Lower lobe of right lung (tissue), 2 donors: ENCODE measurements at regions not wholly inside any gene's neighbourhood (a gene's known extent, or its start where the extent isn't known, plus 50 kb on each side); places are given as distances from the start of the nearest gene placed in this dataset.

Experiments used
- ATAC-seq, 2 donors: fragments of 200-7000 bp; cut with Tn5 transposase; one replicate each; pipeline ENCODE4 v1.9.1; 2020 to 2022; ENCODE audit warnings: mild to moderate bottlenecking in 2 of 2, moderate library complexity in 2 of 2
- DNase-seq: peaks from one replicate; pipeline ENCODE4 v3.0.0-alpha.2; 2020
- H3K27ac ChIP-seq: fragments of 200-600 bp; one replicate; pipeline ENCODE4 v1.8.0; 2022
- H3K27me3 ChIP-seq: fragments of 200-600 bp; one replicate; pipeline ENCODE4 v1.8.0; 2022; ENCODE audit warnings: low read depth
- H3K36me3 ChIP-seq: fragments of 200-600 bp; one replicate; pipeline ENCODE4 v1.8.0; 2022; ENCODE audit warnings: mild to moderate bottlenecking
- H3K4me1 ChIP-seq: fragments of 200-600 bp; one replicate; pipeline ENCODE4 v1.8.0; 2022
- H3K4me3 ChIP-seq: fragments of 200-600 bp; one replicate; pipeline ENCODE4 v1.8.0; 2022; ENCODE audit warnings: mild to moderate bottlenecking
- H3K9me3 ChIP-seq: fragments of 200-600 bp; one replicate; pipeline ENCODE4 v1.8.0; 2022
- CTCF ChIP-seq: fragments of 200-600 bp; IDR thresholded peaks from one replicate; pipeline ENCODE4 v1.8.0; 2022; ENCODE audit warnings: antibody characterized with exemption, mild to moderate bottlenecking
- intact Hi-C: fragments of 100-400 bp; cut with DNase I; formaldehyde crosslinking; loops from one replicate; pipeline ENCODE4 v1.11.0; 2022
- donor health status: DM: no; HTN: yes; CAD: no; lungs with severe emphysema.

- TF ChIP-seq CTCF = no peak
- H3K27ac ChIP-seq = no peak overlapping the region
- DNase-seq (no peak), ATAC-seq (no peak)
- H3K9me3 ChIP-seq = no peaks in the 10 kb centered on the region
- H3K27me3 ChIP-seq = no peaks in the 10 kb centered on the region
- H3K4me1 ChIP-seq = no peaks in the 10 kb centered on the region
- intact Hi-C loops = no loop called here
- no peaks in the 10 kb centered on the region for H3K36me3 ChIP-seq
- no peak overlapping the region for H3K4me3 ChIP-seq
These were observed 127.1 kb downstream of the SEMA6D start for GRCh38 chr15:47844437-47844836.

- Histone ChIP-seq H3K36me3 (no peaks in the 10 kb centered on the region), H3K9me3 (no peaks in the 10 kb centered on the region), H3K4me1 (no peaks in the 10 kb centered on the region), H3K27me3 (no peaks in the 10 kb centered on the region), H3K4me3 (no peak overlapping the region), H3K27ac (no peak overlapping the region)
- TF ChIP-seq CTCF = no peak
- intact Hi-C loops = no loop called here
- ATAC-seq (no peak), DNase-seq (no peak)
These were observed 129.0 kb downstream of the SEMA6D start for GRCh38 chr15:47846128-47846868.

GRCh38 chr15:47846876-47847275 is 129.6 kb downstream of the SEMA6D start:
- intact Hi-C loops = no loop called here

GRCh38 chr15:47856071-47856470 is 138.8 kb downstream of the SEMA6D start:
- intact Hi-C loops = no loop called here
- no peaks in the 10 kb centered on the region for H3K36me3 ChIP-seq
- no peak overlapping the region for H3K4me3 ChIP-seq
- no peaks in the 10 kb centered on the region for H3K27me3 ChIP-seq
- H3K27ac ChIP-seq = no peak overlapping the region
- H3K9me3 ChIP-seq = no peaks in the 10 kb centered on the region
- DNase-seq = no peak
- H3K4me1 ChIP-seq = no peaks in the 10 kb centered on the region
- ATAC-seq = peak in 1 of 2 donors; percentile 45
- TF ChIP-seq CTCF = no peak

More at GRCh38 chr15:47846876-47847275, 129.6 kb downstream of the SEMA6D start:
- TF ChIP-seq CTCF = no peak
- Histone ChIP-seq H3K4me3 (no peak overlapping the region), H3K27ac (no peak overlapping the region), H3K36me3 (no peaks in the 10 kb centered on the region), H3K9me3 (no peaks in the 10 kb centered on the region), H3K27me3 (no peaks in the 10 kb centered on the region), H3K4me1 (no peaks in the 10 kb centered on the region)
- DNase-seq (no peak), ATAC-seq (peak in 1 of 2 donors; percentile 37)

- TF ChIP-seq CTCF = no peak
- H3K27ac ChIP-seq = no peak overlapping the region
- intact Hi-C loops = no loop called here
These were observed 139.9 kb downstream of the SEMA6D start for GRCh38 chr15:47857014-47857775.

More at GRCh38 chr15:47857014-47857775, 139.9 kb downstream of the SEMA6D start:
- Histone ChIP-seq H3K9me3 (no peaks in the 10 kb centered on the region), H3K4me1 (no peaks in the 10 kb centered on the region), H3K27me3 (no peaks in the 10 kb centered on the region), H3K36me3 (no peaks in the 10 kb centered on the region), H3K4me3 (no peak overlapping the region)
- ATAC-seq = no peak
- no peak for DNase-seq
